ENCODE measurements at regions not wholly inside any gene's neighbourhood (a gene's known extent, or its start where the extent isn't known, plus 50 kb on each side); places are given as distances from the start of the nearest gene placed in this dataset.

GRCh38 chr5:175248416-175248905 lies 195.5 kb downstream of the DRD1 start:
- Histone ChIP-seq H3K27ac (no peak overlapping the region), H3K9me3 (no peaks in the 10 kb centered on the region), H3K4me3 (ENCODE audit: low read depth in 1 of 2, low read length in 1 of 2) (no peak overlapping the region), H3K36me3 (no peaks in the 10 kb centered on the region), H3K4me1 (ENCODE audit: control insufficient read depth in 1 of 2, insufficient read depth in 1 of 2, low read depth in 1 of 2, low read length in 1 of 2) (no peaks in the 10 kb centered on the region), H3K27me3 (no peaks in the 10 kb centered on the region)
- no peak for TF ChIP-seq CTCF (IDR thresholded peaks at IDR 0.05)

- TF ChIP-seq CTCF (IDR thresholded peaks at IDR 0.05), result no peak
- Histone ChIP-seq H3K27ac (no peak overlapping the region), H3K4me1 (ENCODE audit: control insufficient read depth in 1 of 2, insufficient read depth in 1 of 2, low read depth in 1 of 2, low read length in 1 of 2) (no peaks in the 10 kb centered on the region), H3K4me3 (ENCODE audit: low read depth in 1 of 2, low read length in 1 of 2) (no peak overlapping the region), H3K27me3 (no peaks in the 10 kb centered on the region), H3K36me3 (no peaks in the 10 kb centered on the region), H3K9me3 (no peaks in the 10 kb centered on the region)
These were observed 197.0 kb downstream of the DRD1 start for GRCh38 chr5:175246889-175247520.

GRCh38 chr5:175246242-175246888 lies 197.6 kb downstream of the DRD1 start:
- TF ChIP-seq CTCF (IDR thresholded peaks at IDR 0.05), result no peak
- H3K36me3 ChIP-seq, result no peaks in the 10 kb centered on the region
- H3K27me3 ChIP-seq, result no peaks in the 10 kb centered on the region
- no peak overlapping the region for H3K27ac ChIP-seq
- H3K4me1 ChIP-seq (ENCODE audit: control insufficient read depth in 1 of 2, insufficient read depth in 1 of 2, low read depth in 1 of 2, low read length in 1 of 2), result no peaks in the 10 kb centered on the region
- H3K9me3 ChIP-seq, result no peaks in the 10 kb centered on the region
- no peak overlapping the region for H3K4me3 ChIP-seq (ENCODE audit: low read depth in 1 of 2, low read length in 1 of 2)

GRCh38 chr5:175243441-175243840 lies 200.5 kb downstream of the DRD1 start:
- Histone ChIP-seq H3K27me3 (no peaks in the 10 kb centered on the region), H3K36me3 (no peaks in the 10 kb centered on the region), H3K9me3 (no peaks in the 10 kb centered on the region), H3K27ac (no peak overlapping the region), H3K4me1 (ENCODE audit: control insufficient read depth in 1 of 2, insufficient read depth in 1 of 2, low read depth in 1 of 2, low read length in 1 of 2) (no peaks in the 10 kb centered on the region), H3K4me3 (ENCODE audit: low read depth in 1 of 2, low read length in 1 of 2) (no peak overlapping the region)
- TF ChIP-seq CTCF (IDR thresholded peaks at IDR 0.05), result no peak

- no peaks in the 10 kb centered on the region for H3K27me3 ChIP-seq
- H3K4me1 ChIP-seq (ENCODE audit: control insufficient read depth in 1 of 2, insufficient read depth in 1 of 2, low read depth in 1 of 2, low read length in 1 of 2), result no peaks in the 10 kb centered on the region
- no peaks in the 10 kb centered on the region for H3K36me3 ChIP-seq
These were observed 201.8 kb downstream of the DRD1 start for GRCh38 chr5:175242207-175242606.

More at GRCh38 chr5:175242207-175242606, 201.8 kb downstream of the DRD1 start:
- no peak overlapping the region for H3K27ac ChIP-seq
- no peak overlapping the region for H3K4me3 ChIP-seq (ENCODE audit: low read depth in 1 of 2, low read length in 1 of 2)
- no peak for TF ChIP-seq CTCF (IDR thresholded peaks at IDR 0.05)
- H3K9me3 ChIP-seq, result no peaks in the 10 kb centered on the region
